Vagina (tissue), 2 donors: ENCODE measurements at regions not wholly inside any gene's neighbourhood (a gene's known extent, or its start where the extent isn't known, plus 50 kb on each side); places are given as distances from the start of the nearest gene placed in this dataset.

Experiments used
- POLR2A ChIP-seq, 2 donors: fragments of 450-650 bp; IDR thresholded peaks; one replicate each; pipeline ENCODE4 v1.6.1; 2017; ENCODE audit warnings: antibody characterized with exemption in 2 of 2, mild to moderate bottlenecking in 2 of 2, moderate library complexity in 2 of 2
- POLR2AphosphoS5 ChIP-seq, 2 donors: sonication (generic); formaldehyde crosslinking; IDR thresholded peaks; one replicate each; pipeline ENCODE4 v1.9.0; 2017; ENCODE audit warnings: antibody characterized with exemption in 2 of 2, mild to moderate bottlenecking in 2 of 2, low read depth in 1 of 2; ENCODE audit not compliant: insufficient read depth in 1 of 2
- TF ChIP-seq, protein P1 (sequence below), 3 experiments: fragments of 450-650 bp in 2 of 3; fragments of 200-600 bp in 1 of 3; sonication (generic) in 1 of 3; IDR thresholded peaks; one replicate each; pipeline ENCODE4 v1.5.1; 2017 to 2019; ENCODE audit warnings: antibody characterized with exemption in 3 of 3, mild to moderate bottlenecking in 2 of 3, moderate library complexity in 2 of 3

DNA sequence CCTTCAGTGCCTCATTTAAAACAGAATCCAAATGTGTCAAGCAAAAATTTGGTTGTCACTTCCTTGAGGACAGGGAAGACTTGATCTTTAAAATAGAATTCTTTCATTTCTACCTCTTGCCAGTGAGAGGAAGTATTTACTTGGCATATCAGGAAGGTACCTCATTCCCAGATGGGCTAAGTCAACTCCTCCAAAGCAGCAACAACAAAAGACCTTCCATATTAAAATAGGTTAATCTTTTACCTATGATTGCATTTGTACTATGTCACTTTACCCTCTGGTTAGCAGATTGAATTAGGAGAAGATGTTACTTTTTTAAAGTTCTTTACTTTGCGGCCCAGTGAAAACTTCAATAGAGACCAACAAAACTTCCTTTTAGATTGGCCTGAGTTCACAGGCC lies 462.1 kb upstream of the ADAMTS9 start:
- TF ChIP-seq, protein P1, sequence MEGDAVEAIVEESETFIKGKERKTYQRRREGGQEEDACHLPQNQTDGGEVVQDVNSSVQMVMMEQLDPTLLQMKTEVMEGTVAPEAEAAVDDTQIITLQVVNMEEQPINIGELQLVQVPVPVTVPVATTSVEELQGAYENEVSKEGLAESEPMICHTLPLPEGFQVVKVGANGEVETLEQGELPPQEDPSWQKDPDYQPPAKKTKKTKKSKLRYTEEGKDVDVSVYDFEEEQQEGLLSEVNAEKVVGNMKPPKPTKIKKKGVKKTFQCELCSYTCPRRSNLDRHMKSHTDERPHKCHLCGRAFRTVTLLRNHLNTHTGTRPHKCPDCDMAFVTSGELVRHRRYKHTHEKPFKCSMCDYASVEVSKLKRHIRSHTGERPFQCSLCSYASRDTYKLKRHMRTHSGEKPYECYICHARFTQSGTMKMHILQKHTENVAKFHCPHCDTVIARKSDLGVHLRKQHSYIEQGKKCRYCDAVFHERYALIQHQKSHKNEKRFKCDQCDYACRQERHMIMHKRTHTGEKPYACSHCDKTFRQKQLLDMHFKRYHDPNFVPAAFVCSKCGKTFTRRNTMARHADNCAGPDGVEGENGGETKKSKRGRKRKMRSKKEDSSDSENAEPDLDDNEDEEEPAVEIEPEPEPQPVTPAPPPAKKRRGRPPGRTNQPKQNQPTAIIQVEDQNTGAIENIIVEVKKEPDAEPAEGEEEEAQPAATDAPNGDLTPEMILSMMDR (IDR thresholded peaks at IDR 0.05), result no peak
- TF ChIP-seq POLR2A (IDR thresholded peaks at IDR 0.05) (no peak), POLR2AphosphoS5 (IDR thresholded peaks at IDR 0.05; ENCODE audit: insufficient read depth in 1 of 2, low read depth in 1 of 2) (no peak)
